ENCODE measurements at regions not wholly inside any gene's neighbourhood (a gene's known extent, or its start where the extent isn't known, plus 50 kb on each side); places are given as distances from the start of the nearest gene placed in this dataset.

- no peak for TF ChIP-seq CREB5 (CRISPR knock-in tag; IDR thresholded peaks at IDR 0.05; ENCODE audit: low read depth)
- no peak for TF ChIP-seq ZC3H10 (CRISPR knock-in tag; IDR thresholded peaks at IDR 0.05)
Observed at GRCh38 chr7:112610636-112611035, 129.8 kb downstream of the LSMEM1 start (continued).

GRCh38 chr7:112615701-112616100 is 134.9 kb downstream of the LSMEM1 start:
- no peak for TF ChIP-seq CREB5 (CRISPR knock-in tag; IDR thresholded peaks at IDR 0.05; ENCODE audit: low read depth)
- no peak for TF ChIP-seq GLIS3 (CRISPR knock-in tag; IDR thresholded peaks at IDR 0.05)
- TF ChIP-seq RARB (CRISPR knock-in tag; IDR thresholded peaks at IDR 0.05): no peak
- no peak for TF ChIP-seq ZFP3 (CRISPR knock-in tag; IDR thresholded peaks at IDR 0.05)
- TF ChIP-seq PATZ1 (CRISPR knock-in tag; IDR thresholded peaks at IDR 0.05; ENCODE audit: borderline replicate concordance): no peak
- no peak for TF ChIP-seq POU6F1 (CRISPR knock-in tag; IDR thresholded peaks at IDR 0.05; ENCODE audit: borderline replicate concordance, low read depth)
- TF ChIP-seq TOX (CRISPR knock-in tag; IDR thresholded peaks at IDR 0.05; ENCODE audit: borderline replicate concordance): no peak
- TF ChIP-seq ZC3H10 (CRISPR knock-in tag; IDR thresholded peaks at IDR 0.05): no peak
- TF ChIP-seq ISL1 (CRISPR knock-in tag; IDR thresholded peaks at IDR 0.05): no peak
- TF ChIP-seq ARNTL (CRISPR knock-in tag; IDR thresholded peaks at IDR 0.05; ENCODE audit: borderline replicate concordance, low read depth): no peak
- TF ChIP-seq SNAI2 (CRISPR knock-in tag; IDR thresholded peaks at IDR 0.05): no peak
- no peak for TF ChIP-seq ZFP30 (CRISPR knock-in tag; IDR thresholded peaks at IDR 0.05)
- TF ChIP-seq ZNF8 (CRISPR knock-in tag; IDR thresholded peaks at IDR 0.05): no peak
- no peak for TF ChIP-seq TCF4 (CRISPR knock-in tag; IDR thresholded peaks at IDR 0.05; ENCODE audit: borderline replicate concordance)
- no peak for TF ChIP-seq CSDC2 (CRISPR knock-in tag; IDR thresholded peaks at IDR 0.05)
- no peak for ATAC-seq

DNA sequence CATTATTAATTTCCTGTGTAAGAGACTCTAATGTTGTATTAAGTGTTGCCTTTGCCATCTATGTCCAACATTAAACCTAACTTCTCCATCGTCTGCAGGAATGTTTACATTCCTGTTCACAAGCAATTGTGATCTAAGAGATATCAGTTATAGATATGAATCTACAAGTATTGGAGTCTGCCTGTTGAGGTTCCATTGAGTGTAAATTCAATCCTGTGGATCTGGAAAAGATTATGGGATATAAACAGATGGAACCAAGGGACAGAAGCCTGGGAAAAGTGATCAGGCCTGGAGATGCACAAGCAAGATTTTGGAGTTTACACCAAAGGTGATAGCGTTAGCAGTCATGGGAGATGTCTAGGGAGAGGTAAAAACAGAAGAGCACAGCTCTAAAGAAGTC is 135.5 kb downstream of the LSMEM1 start:
- ATAC-seq: no peak
- TF ChIP-seq PPARA (CRISPR knock-in tag; IDR thresholded peaks at IDR 0.05; ENCODE audit: borderline replicate concordance): no peak
- no peak for TF ChIP-seq ARNTL (CRISPR knock-in tag; IDR thresholded peaks at IDR 0.05; ENCODE audit: borderline replicate concordance, low read depth)
- no peak for TF ChIP-seq ZC3H10 (CRISPR knock-in tag; IDR thresholded peaks at IDR 0.05)
- peak; percentile 83; the same call in 1 of the 2 replicates for TF ChIP-seq TCF4 (CRISPR knock-in tag; IDR thresholded peaks at IDR 0.05; ENCODE audit: borderline replicate concordance)

DNA sequence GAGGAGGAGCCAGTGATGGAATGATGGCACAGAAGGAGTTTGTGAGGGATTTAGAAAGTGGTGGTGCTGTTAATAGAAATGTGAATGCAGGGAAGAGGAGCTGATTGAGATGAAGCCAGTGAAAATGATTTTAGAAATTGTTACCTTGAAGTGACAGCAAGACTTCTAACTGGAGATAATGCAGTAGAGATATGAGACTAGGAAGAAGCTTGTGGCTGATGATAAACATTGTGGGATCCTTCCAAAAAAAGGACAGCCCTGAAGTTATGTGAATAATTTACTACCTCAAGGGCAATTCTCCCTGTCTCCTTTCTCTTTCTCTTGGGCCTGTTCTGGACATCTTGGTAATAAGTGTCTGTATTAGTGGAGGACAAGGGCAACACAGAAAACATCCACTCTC is 138.6 kb downstream of the LSMEM1 start:
- TF ChIP-seq GLIS3 (CRISPR knock-in tag; IDR thresholded peaks at IDR 0.05) (no peak), TCF4 (CRISPR knock-in tag; IDR thresholded peaks at IDR 0.05; ENCODE audit: borderline replicate concordance) (no peak), TSHZ2 (CRISPR knock-in tag; IDR thresholded peaks at IDR 0.05) (no peak), RARB (CRISPR knock-in tag; IDR thresholded peaks at IDR 0.05) (no peak), ARNTL (CRISPR knock-in tag; IDR thresholded peaks at IDR 0.05; ENCODE audit: borderline replicate concordance, low read depth) (no peak)
- ATAC-seq: 0 out of 3 replicates have a peak, but pooled peaks have one; percentile 30

All from SK-N-SH treated with all-trans-retinoic acid at 6 μM for 48 hours (cell line).